Retinal pigment epithelial cell (primary cell): ENCODE measurements at regions not wholly inside any gene's neighbourhood (a gene's known extent, or its start where the extent isn't known, plus 50 kb on each side); places are given as distances from the start of the nearest gene placed in this dataset.
A peak's percentile ranks its signal among the peaks of the same experiment; 100 is the strongest.
"Not testable (repeated sequence)": the region's sequence is repeated elsewhere in the genome, so short reads cannot be mapped to it uniquely, and the experiment has no call there.

ENCODE experiments used
- DNase-seq: peaks from one replicate; pipeline ENCODE4 v3.0.0-alpha.2; 2010; ENCODE audit warnings: low read depth
- H3K4me3 ChIP-seq: 2 replicates; pipeline ENCODE4 v1.5.1; 2011; ENCODE audit warnings: mild to moderate bottlenecking, low read length, control low read depth, moderate library complexity
- CTCF ChIP-seq: conservative IDR thresholded peaks from 2 replicates; pipeline ENCODE4 v1.5.1; 2011; ENCODE audit warnings: low read depth, low read length, control low read depth, inconsistent platforms

GRCh38 chr1:222470252-222470805, 77.6 kb downstream of the HHIPL2 start:
- H3K4me3 ChIP-seq, DNase-seq: not testable (repeated sequence)

GRCh38 chr1:222466150-222466865, 81.6 kb downstream of the HHIPL2 start:
- TF ChIP-seq CTCF, result no peak
- H3K4me3 ChIP-seq, result no peak overlapping the region

GRCh38 chr1:222465211-222466041, 82.5 kb downstream of the HHIPL2 start:
- peak overlapping the region; percentile 74 for H3K4me3 ChIP-seq
- peak; percentile 82 for DNase-seq
- peak; percentile 84 for TF ChIP-seq CTCF

More at GRCh38 chr1:222466150-222466865, 81.6 kb downstream of the HHIPL2 start:
- DNase-seq, result no peak

GRCh38 chr1:222464841-222465210, 83.1 kb downstream of the HHIPL2 start:
- TF ChIP-seq CTCF, result no peak

GRCh38 chr1:222463059-222463730, 84.7 kb downstream of the HHIPL2 start:
- H3K4me3 ChIP-seq, result no peak overlapping the region
- no peak for DNase-seq
- TF ChIP-seq CTCF, result no peak

More at GRCh38 chr1:222464841-222465210, 83.1 kb downstream of the HHIPL2 start:
- peak overlapping the region; percentile 74 for H3K4me3 ChIP-seq
- DNase-seq, result no peak

- H3K4me3 ChIP-seq, result no peak overlapping the region
- no peak for DNase-seq
- no peak for TF ChIP-seq CTCF
Observed at GRCh38 chr1:222462601-222463000, 85.3 kb downstream of the HHIPL2 start.

- no peak for DNase-seq
- no peak for TF ChIP-seq CTCF
Observed at GRCh38 chr1:222461941-222462340, 86.0 kb downstream of the HHIPL2 start.

More at GRCh38 chr1:222461941-222462340, 86.0 kb downstream of the HHIPL2 start:
- H3K4me3 ChIP-seq, result no peak overlapping the region
